ENCODE measurements at regions not wholly inside any gene's neighbourhood (a gene's known extent, or its start where the extent isn't known, plus 50 kb on each side); places are given as distances from the start of the nearest gene placed in this dataset.

- TF ChIP-seq CTCF (conservative IDR thresholded peaks at IDR 0.05) (no peak), ZFX (IDR thresholded peaks at IDR 0.05) (no peak)
Observed at GRCh38 chr13:27008733-27009132, 162.9 kb downstream of the USP12 start.
